HL-60 (cell line): ENCODE measurements at regions not wholly inside any gene's neighbourhood (a gene's known extent, or its start where the extent isn't known, plus 50 kb on each side); places are given as distances from the start of the nearest gene placed in this dataset.

Source experiments
- DNase-seq, 2 experiments: peaks; one replicate each; pipeline ENCODE4 v3.0.0-alpha.2; 2010 to 2020; ENCODE audit warnings: low read depth in 1 of 2, low spot score in 1 of 2
- H3K27ac ChIP-seq: fragments of 250-450 bp; sonication (Bioruptor Pico); replicated peaks from 2 replicates; pipeline ENCODE4 v1.5.1; 2020; ENCODE audit warnings: mild to moderate bottlenecking, moderate library complexity
- H3K27me3 ChIP-seq: fragments of 250-450 bp; sonication (Bioruptor Pico); 2 replicates; pipeline ENCODE4 v1.5.1; 2021; ENCODE audit warnings: mild to moderate bottlenecking, moderate library complexity; ENCODE audit not compliant: insufficient read depth, poor library complexity, severe bottlenecking
- H3K4me3 ChIP-seq: replicated peaks from 2 replicates; pipeline ENCODE4 v1.5.1; 2011; ENCODE audit warnings: mild to moderate bottlenecking, control low read depth, low read length; ENCODE audit not compliant: insufficient read depth
- GABPA ChIP-seq: IDR thresholded peaks from 2 replicates; pipeline ENCODE4 v1.6.1; 2012; ENCODE audit warnings: low read depth
- POLR2AphosphoS5 ChIP-seq: IDR thresholded peaks from 2 replicates; pipeline ENCODE4 v1.6.1; 2012; ENCODE audit warnings: low read depth
- SPI1 ChIP-seq: IDR thresholded peaks from 2 replicates; pipeline ENCODE4 v1.6.1; 2012; ENCODE audit warnings: low read depth, mild to moderate bottlenecking, borderline replicate concordance
- TF ChIP-seq, protein P1 (sequence below): IDR thresholded peaks from 2 replicates; pipeline ENCODE4 v1.6.1; 2012; ENCODE audit warnings: low read depth; ENCODE audit not compliant: insufficient replicate concordance
- TF ChIP-seq, protein P2 (sequence below): IDR thresholded peaks from one replicate; pipeline ENCODE4 v1.5.1; 2011; ENCODE audit warnings: low read length, control low read depth, inconsistent platforms; ENCODE audit not compliant: insufficient read depth

DNA sequence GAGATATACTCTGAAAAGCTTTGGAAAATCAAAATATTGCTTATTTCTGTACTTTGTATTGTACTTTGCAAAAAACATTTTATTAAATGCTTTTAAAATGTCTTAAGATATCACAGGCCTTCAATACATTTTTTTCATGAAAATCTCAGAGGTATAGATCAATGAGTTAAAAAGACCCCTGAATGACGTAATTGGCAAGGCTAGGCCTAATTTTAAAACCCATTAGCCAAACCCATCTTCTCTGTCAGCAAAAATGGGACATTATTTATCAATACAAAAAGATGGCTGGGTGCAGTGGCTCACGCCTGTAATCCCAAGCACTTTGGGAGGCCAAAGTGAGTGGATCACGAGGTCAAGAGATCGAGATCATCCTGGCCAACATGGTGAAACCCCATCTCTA lies 84.8 kb upstream of the PAK5 start:
- Histone ChIP-seq H3K4me3 (no peak overlapping the region), H3K27me3 (peaks cover 3% of the 10 kb centered on the region), H3K27ac (no peak overlapping the region)
- no peak for DNase-seq
- no peak for TF ChIP-seq POLR2AphosphoS5
- no peak for TF ChIP-seq SPI1
- TF ChIP-seq, protein P1, sequence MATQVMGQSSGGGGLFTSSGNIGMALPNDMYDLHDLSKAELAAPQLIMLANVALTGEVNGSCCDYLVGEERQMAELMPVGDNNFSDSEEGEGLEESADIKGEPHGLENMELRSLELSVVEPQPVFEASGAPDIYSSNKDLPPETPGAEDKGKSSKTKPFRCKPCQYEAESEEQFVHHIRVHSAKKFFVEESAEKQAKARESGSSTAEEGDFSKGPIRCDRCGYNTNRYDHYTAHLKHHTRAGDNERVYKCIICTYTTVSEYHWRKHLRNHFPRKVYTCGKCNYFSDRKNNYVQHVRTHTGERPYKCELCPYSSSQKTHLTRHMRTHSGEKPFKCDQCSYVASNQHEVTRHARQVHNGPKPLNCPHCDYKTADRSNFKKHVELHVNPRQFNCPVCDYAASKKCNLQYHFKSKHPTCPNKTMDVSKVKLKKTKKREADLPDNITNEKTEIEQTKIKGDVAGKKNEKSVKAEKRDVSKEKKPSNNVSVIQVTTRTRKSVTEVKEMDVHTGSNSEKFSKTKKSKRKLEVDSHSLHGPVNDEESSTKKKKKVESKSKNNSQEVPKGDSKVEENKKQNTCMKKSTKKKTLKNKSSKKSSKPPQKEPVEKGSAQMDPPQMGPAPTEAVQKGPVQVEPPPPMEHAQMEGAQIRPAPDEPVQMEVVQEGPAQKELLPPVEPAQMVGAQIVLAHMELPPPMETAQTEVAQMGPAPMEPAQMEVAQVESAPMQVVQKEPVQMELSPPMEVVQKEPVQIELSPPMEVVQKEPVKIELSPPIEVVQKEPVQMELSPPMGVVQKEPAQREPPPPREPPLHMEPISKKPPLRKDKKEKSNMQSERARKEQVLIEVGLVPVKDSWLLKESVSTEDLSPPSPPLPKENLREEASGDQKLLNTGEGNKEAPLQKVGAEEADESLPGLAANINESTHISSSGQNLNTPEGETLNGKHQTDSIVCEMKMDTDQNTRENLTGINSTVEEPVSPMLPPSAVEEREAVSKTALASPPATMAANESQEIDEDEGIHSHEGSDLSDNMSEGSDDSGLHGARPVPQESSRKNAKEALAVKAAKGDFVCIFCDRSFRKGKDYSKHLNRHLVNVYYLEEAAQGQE: no peak
- TF ChIP-seq GABPA: no peak
- TF ChIP-seq, protein P2, sequence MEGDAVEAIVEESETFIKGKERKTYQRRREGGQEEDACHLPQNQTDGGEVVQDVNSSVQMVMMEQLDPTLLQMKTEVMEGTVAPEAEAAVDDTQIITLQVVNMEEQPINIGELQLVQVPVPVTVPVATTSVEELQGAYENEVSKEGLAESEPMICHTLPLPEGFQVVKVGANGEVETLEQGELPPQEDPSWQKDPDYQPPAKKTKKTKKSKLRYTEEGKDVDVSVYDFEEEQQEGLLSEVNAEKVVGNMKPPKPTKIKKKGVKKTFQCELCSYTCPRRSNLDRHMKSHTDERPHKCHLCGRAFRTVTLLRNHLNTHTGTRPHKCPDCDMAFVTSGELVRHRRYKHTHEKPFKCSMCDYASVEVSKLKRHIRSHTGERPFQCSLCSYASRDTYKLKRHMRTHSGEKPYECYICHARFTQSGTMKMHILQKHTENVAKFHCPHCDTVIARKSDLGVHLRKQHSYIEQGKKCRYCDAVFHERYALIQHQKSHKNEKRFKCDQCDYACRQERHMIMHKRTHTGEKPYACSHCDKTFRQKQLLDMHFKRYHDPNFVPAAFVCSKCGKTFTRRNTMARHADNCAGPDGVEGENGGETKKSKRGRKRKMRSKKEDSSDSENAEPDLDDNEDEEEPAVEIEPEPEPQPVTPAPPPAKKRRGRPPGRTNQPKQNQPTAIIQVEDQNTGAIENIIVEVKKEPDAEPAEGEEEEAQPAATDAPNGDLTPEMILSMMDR: no peak

DNA sequence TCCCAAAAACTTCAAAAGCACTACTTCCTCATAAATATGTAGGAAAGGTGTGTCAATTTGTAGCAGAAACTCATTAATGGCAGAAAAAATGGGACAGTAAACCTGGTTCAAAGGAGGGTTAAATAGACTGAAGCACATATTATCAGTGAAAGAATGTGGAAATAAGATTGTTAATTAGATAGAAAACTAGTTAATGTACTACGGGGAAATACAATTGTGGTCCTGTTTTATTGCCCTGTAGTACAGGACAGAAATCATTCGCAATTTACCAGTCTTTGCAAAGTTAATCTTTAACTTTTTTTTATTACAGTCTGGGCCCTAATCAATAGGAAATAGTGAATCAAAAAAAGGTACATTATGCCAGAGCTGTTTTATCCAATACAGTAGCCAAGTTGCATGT lies 82.0 kb upstream of the PAK5 start:
- Histone ChIP-seq H3K27ac (no peak overlapping the region), H3K27me3 (no peaks in the 10 kb centered on the region), H3K4me3 (no peak overlapping the region)
- DNase-seq: no peak
- TF ChIP-seq, protein P2: no peak
- no peak for TF ChIP-seq SPI1
- TF ChIP-seq, protein P1: no peak
- TF ChIP-seq GABPA: no peak
- no peak for TF ChIP-seq POLR2AphosphoS5

DNA sequence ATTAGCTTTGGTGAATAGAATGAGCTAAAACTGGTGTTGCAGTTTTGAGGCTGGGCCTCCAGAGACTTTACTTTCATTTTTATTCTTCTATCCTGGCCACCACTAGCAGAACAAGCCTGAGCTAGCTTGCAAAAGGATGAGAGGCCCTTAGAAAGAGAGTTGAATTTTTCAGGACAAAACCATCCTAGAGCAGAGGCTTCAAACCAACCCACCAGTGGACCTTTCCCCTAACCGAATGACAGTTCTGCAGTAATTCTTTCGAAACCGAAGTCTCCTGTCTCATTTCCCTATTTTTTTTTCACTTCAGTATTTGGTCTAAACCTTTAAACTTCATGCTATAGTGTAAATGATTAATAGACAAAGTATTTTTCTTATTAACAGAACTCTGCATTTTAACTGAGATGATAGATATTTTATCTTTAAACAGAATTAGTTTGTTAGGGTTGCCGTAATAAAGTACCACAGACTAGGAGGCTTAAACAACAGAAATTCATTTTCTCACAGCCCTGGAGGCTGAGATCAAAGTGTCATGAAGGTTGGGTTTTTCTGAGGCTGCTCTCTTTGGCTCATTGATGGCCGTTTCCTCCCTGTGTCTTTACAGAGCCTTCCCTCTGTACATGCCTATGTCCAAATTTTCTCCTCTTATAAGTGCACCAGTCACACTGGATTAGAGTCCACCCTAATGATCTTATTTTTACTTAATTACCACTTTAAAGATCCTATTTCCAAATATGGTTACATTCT lies 80.6 kb upstream of the PAK5 start:
- DNase-seq: no peak
- Histone ChIP-seq H3K27me3 (no peaks in the 10 kb centered on the region), H3K4me3 (no peak overlapping the region), H3K27ac (no peak overlapping the region)
- no peak for TF ChIP-seq POLR2AphosphoS5
- peak; percentile 34; the same call in 1 of the 2 replicates for TF ChIP-seq SPI1
- TF ChIP-seq, protein P2: no peak
- no peak for TF ChIP-seq GABPA
